GM18499 (cell line): ENCODE measurements at regions not wholly inside any gene's neighbourhood (a gene's known extent, or its start where the extent isn't known, plus 50 kb on each side); places are given as distances from the start of the nearest gene placed in this dataset.

Source experiments
- ATAC-seq: cut with Tn5 transposase; IDR thresholded peaks from one replicate; pipeline ENCODE4 v1.9.1; 2021; ENCODE audit warnings: moderate number of reproducible peaks; ENCODE audit not compliant: insufficient read depth, unreplicated experiment

- no peak for ATAC-seq
Observed at GRCh38 chr7:93016681-93017381, 100.9 kb downstream of the SAMD9 start.

GRCh38 chr7:93015779-93016481 lies 101.8 kb downstream of the SAMD9 start:
- ATAC-seq = no peak

DNA sequence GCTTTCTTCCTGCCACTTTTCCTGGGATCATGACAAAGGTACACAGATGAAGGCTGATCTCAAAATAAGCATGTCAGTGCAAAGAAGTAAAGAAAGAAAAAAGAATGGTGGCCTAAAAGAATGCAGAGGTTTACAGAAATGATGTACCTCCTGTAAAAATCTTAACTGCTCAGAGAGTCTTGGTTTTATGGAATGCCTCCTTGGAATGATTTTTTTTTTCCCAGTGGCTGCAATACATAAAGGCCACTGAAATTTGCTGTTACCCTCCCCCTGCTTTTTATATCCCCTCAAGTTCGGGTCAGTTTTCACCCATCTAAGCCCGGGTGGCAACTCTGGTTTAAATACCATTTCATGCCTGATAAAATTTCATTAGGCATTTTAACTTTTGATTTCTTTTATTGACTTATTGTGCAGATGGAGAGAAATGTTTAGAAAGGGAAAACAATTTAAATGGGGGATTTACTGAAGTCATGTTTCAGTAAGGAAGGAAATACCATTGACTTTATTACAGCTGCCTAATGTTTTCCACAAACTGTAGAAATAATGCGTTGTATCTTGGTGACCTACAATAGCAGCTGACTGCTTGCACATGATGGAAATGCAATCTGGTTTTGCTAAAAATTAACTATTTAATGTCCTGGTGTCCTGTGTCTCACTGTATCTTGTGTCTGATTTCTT lies 102.5 kb downstream of the SAMD9 start:
- no peak for ATAC-seq

DNA sequence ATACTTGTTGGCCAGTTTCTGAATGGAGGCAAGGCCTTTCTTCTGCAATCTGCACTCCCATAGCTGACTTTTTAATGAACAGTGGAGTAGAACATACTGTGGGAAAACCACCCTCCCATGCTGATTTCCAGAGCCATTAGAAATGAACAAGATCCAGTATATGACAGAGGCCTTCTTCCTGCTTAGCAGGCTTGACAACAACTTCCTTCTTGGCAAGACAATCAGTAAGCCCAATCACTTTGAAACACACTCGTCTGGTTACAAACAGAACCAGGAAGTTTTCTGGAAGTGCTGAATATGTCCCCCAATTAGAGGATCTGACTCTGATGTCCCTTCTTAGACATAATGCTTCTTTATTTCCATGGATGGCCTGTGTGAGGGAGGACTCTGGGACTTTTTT lies 103.4 kb downstream of the SAMD9 start:
- no peak for ATAC-seq

- ATAC-seq = no peak
Observed at GRCh38 chr7:93013446-93014061, 104.2 kb downstream of the SAMD9 start.

DNA sequence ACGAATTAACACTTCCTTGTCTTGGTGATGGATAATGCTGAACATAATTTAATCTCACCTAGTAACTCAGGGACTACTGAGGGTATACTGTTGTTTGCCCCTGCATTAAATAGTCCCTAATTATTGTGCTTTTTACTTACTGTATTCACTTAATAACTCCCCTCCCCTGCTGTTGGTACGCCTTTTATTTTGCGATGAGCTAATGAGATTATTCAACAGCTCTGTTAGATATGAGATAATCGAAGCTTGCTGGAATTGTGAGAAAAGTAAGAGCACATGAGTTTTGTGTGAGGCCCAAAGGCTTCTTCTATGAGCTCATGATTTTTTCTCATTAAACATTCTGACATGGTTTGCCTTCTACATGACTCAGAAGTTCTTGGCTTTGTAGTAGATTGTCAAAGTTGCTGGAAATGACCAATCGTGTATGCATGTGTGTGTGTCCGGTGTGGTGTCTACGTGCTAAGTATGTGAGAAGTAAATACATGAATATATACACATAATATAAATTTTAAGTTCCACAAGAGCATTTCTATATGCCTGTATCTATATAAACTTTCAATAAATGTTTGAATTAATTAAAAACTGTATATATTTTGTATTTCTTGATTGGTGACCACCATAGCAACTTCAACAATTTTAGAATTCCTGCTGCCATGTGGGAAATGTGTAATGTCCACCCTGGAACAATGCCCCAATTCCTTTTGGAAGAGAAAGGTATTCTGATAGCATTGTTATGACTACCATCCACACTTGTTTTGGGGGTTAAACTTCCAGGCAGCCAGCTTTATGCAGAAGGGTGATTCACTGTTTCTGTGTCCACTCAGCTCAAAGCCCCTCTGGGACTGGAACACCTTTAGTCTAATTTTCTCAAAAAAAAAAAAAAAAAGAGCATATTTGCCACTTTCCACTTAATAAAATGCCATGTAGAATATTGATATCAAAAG lies 106.2 kb downstream of the SAMD9 start:
- no peak for ATAC-seq

DNA sequence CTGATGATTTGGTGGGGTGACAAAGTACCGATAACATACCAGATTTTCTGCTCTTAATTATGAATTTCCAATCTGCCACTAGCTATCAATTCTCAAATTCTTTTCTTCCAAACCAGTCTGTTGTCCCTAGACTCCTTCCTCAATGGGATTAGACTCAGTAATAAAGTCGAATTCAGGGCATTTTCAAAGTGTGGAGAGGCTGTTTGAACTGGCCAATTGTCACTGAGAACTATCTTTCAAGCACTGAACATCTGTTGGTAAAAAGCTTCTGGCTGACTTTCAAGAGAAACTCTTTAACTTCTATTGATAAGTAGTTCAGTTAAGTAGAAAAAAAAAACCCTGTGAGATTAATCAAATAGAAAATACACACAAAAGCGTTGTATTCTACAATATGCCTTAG lies 108.9 kb downstream of the SAMD9 start:
- ATAC-seq = no peak

DNA sequence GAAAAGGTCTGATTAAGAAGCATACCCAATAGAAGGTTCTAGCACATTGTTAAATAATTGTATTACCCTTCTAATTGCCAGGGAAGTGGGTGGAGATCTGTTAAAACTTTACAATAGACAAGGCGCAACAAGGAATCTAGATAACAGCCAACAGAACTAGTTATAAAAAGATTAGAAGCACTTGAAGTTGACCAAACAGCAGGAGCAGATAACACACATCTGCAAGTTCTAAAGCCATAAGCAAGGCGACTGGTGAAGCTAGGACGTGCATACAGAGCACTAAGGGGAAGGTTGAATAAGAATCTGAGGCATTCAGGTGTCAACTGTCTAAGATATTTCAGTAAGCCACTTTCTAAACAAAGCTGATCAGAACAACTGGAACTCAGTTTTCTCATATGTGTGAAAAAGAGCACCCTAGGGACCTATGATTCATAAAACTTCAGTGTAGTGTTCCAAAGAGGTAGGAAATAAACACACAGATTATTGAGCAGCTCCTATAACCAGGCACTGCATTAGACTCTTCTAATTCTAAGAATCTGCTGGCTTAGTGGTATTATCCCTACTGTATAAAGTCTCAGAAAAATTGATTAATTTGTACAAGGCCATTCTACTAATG lies 111.2 kb downstream of the SAMD9 start:
- no peak for ATAC-seq

DNA sequence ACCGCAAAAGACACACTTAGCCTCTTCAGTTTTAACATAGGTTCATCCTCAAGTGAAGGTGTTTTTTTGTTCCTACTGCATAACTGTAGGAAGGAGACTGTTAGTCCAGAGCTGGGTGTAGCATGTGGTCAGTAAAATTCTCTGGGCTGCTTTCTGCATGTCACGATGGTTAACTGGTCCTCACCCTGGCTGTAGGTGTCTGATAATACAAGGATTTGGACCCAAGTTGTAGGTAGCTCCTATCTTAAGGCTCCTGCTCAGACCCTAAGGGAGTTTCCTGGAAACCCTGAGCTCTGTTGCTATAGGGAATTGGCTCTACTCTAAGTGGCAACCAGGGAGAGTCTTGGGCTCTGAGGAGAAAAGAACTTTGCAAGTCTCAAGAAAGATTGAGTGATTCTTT lies 112.9 kb downstream of the SAMD9 start:
- no peak for ATAC-seq

DNA sequence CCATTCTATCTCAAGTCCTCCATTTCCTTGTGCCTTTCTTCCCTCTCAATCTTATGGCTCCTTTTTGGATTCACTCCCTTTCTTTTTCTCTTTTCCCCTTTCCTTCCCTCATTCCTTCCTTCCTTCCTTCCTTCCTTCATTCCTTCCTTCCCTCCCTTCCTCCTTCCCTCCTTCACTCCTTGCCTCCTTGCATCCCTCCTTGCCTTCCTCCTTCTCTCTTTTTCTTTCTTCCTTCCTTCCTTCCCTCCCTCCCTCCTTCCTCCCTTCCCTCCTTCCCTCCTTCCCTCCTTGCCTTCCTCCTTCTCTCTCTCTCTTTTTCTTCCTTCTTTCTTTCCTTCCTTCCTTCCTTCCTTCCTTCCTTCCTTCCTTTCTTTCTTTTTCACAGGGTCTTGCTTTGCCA lies 120.1 kb downstream of the SAMD9 start:
- no peak for ATAC-seq

- no peak for ATAC-seq
Observed at GRCh38 chr7:92997152-92997551, 120.6 kb downstream of the SAMD9 start.

DNA sequence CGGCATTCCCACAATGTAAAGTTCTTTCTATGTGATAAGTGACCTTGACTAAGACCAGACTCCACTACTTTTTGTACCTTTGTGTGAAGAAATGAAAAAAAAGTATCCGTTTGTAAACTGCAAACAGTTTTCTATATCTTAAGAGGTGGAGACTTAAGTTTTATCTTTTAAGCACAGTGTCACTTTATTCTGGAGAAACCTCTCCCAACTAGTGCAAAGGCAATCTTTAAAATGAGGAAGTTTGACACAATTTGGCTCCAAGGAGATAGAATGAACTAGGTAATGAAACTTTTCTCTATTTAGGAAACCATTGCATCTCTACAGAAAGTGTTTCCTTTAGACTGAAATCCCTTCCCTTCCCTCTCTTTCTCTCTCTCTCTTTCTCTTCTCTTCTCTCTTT lies 122.9 kb downstream of the SAMD9 start:
- no peak for ATAC-seq

- ATAC-seq = no peak
Observed at GRCh38 chr7:92992932-92993331, 124.8 kb downstream of the SAMD9 start.

GRCh38 chr7:92992483-92992882 lies 125.3 kb downstream of the SAMD9 start:
- no peak for ATAC-seq

DNA sequence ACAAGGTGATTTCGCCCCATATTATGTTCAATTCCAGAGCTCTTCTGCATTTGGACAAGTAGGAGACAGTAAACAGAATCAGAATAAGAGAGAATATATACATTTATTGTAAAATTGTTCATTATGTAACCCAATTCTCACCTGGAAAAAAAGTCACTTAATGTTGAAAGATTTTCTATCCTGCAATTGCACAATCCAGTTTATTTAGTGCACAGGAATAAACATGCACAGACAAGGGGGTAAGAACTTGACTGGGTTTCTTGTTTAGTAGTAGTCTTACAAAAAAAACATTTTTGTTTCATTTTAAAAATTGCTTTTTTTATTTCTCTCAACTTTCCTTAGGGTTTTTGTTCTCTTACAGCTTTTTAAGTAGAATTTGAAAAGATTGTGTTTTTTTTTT lies 126.6 kb downstream of the SAMD9 start:
- ATAC-seq = no peak

GRCh38 chr7:92988941-92989545 lies 128.7 kb downstream of the SAMD9 start:
- no peak for ATAC-seq

- no peak for ATAC-seq
Observed at GRCh38 chr7:92988051-92988450, 129.7 kb downstream of the SAMD9 start.

DNA sequence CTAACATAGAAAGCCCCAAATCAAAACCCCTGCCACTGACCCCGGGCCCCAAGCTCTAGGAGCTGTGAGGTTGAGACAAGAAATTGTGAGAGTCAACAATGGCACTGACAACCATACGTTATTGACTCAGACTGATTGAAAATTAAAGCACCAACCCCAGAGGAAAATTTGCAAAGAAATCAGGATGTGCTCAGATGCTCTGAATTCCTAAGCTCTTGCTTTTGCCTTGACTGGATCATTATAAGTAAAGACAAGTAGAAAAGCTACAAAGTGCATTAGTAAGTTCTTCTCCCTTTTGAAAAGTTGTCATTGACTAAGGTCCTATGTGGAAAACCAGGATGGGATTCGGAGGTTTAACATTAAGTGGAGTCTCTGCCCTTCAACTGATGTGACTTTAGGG lies 130.2 kb downstream of the SAMD9 start:
- ATAC-seq = no peak

GRCh38 chr7:92987095-92987494 lies 130.7 kb downstream of the SAMD9 start:
- ATAC-seq = no peak
